ENCODE measurements at regions not wholly inside any gene's neighbourhood (a gene's known extent, or its start where the extent isn't known, plus 50 kb on each side); places are given as distances from the start of the nearest gene placed in this dataset.

GRCh38 chr3:102090721-102091045, 241.4 kb downstream of the NFKBIZ start:
- intact Hi-C loops (cut with DNase I): no loop called here
- no peaks in the 10 kb centered on the region for H3K4me1 ChIP-seq
- TF ChIP-seq, protein P1, sequence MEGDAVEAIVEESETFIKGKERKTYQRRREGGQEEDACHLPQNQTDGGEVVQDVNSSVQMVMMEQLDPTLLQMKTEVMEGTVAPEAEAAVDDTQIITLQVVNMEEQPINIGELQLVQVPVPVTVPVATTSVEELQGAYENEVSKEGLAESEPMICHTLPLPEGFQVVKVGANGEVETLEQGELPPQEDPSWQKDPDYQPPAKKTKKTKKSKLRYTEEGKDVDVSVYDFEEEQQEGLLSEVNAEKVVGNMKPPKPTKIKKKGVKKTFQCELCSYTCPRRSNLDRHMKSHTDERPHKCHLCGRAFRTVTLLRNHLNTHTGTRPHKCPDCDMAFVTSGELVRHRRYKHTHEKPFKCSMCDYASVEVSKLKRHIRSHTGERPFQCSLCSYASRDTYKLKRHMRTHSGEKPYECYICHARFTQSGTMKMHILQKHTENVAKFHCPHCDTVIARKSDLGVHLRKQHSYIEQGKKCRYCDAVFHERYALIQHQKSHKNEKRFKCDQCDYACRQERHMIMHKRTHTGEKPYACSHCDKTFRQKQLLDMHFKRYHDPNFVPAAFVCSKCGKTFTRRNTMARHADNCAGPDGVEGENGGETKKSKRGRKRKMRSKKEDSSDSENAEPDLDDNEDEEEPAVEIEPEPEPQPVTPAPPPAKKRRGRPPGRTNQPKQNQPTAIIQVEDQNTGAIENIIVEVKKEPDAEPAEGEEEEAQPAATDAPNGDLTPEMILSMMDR (IDR thresholded peaks at IDR 0.05): no peak
- no peak for DNase-seq
- no peak overlapping the region for H3K4me3 ChIP-seq
- H3K9me3 ChIP-seq: no peaks in the 10 kb centered on the region
- H3K27me3 ChIP-seq: no peaks in the 10 kb centered on the region
- H3K27ac ChIP-seq: peak overlapping the region; percentile 58
- H3K36me3 ChIP-seq: no peaks in the 10 kb centered on the region
- no peak overlapping the region for H3K9ac ChIP-seq (ENCODE audit: low read depth in 2 of 2, low read length in 2 of 2)

DNA sequence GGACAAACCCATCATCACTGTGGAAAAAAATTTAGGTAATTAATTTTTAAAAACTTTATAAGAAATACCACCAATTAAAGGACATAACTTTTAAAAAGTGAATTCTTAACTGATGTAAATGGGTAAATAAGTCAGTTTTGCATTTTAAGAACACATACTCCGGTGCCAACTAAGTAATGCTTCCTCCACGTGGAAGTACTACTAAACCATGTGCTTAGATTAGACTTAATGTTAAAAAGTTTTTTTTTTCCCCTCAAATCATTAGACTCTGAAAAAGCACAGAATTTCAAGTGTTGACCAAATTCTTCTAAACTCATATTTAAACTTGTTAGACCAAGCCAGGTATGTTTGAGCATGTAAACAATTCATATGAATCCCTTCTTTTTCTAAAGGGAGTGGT, 242.0 kb downstream of the NFKBIZ start:
- Histone ChIP-seq H3K27me3 (no peaks in the 10 kb centered on the region), H3K36me3 (no peaks in the 10 kb centered on the region), H3K4me3 (no peak overlapping the region), H3K27ac (no peak overlapping the region), H3K9me3 (no peaks in the 10 kb centered on the region), H3K4me1 (no peaks in the 10 kb centered on the region), H3K9ac (ENCODE audit: low read depth in 2 of 2, low read length in 2 of 2) (no peak overlapping the region)
- no peak for DNase-seq
- intact Hi-C loops (cut with DNase I): no loop called here
- TF ChIP-seq, protein P1 (IDR thresholded peaks at IDR 0.05): no peak

DNA sequence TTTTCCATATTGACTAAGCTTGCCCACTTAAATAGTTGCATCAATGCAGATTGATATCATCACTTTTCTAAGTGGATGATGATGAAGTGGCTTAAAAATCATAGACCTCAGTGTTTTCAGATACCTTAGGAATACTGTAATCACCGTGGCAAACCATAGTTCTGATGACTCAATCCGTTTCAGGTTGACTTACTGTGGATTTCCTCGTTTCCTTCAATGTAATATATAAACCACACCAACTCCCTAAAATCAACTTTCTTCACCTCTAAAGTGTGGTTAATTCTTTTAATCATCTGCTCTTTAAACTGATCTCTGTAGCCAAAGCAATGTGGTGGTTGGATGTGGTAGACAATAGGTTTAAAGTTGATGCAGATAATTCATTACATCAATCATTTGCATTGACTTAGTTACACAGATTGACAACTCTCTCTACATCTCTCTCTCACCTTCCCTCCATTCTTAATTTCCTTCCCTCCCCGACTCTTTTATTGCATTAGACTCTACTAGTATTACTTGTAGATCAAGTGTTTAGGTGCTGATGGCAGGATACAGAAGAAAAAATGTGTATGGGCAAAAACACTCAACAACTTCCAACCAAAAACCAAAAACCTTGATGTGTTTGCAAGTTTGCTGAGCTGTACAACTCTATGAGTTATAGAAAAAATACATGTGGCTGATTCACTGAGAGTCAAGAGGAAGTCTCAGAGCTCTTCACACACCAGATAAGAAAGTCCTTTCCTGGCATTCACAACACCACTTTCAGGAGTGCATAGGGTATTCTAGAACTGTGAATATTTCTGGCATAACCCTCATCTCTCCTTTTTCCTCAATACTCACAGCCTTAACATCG, 243.5 kb downstream of the NFKBIZ start:
- no peak overlapping the region for H3K27ac ChIP-seq
- H3K27me3 ChIP-seq: no peaks in the 10 kb centered on the region
- no peak for DNase-seq
- H3K4me3 ChIP-seq: no peak overlapping the region
- no peaks in the 10 kb centered on the region for H3K36me3 ChIP-seq
- TF ChIP-seq, protein P1 (IDR thresholded peaks at IDR 0.05): no peak
- intact Hi-C loops (cut with DNase I): no loop called here
- H3K9me3 ChIP-seq: no peaks in the 10 kb centered on the region
- no peak overlapping the region for H3K9ac ChIP-seq (ENCODE audit: low read depth in 2 of 2, low read length in 2 of 2)
- H3K4me1 ChIP-seq: no peaks in the 10 kb centered on the region

GRCh38 chr3:102094506-102094905, 245.2 kb downstream of the NFKBIZ start:
- no peak overlapping the region for H3K27ac ChIP-seq
- DNase-seq: no peak
- H3K4me3 ChIP-seq: no peak overlapping the region
- intact Hi-C loops (cut with DNase I): no loop called here
- TF ChIP-seq, protein P1 (IDR thresholded peaks at IDR 0.05): no peak
- no peaks in the 10 kb centered on the region for H3K36me3 ChIP-seq
- H3K4me1 ChIP-seq: no peaks in the 10 kb centered on the region
- H3K9ac ChIP-seq (ENCODE audit: low read depth in 2 of 2, low read length in 2 of 2): no peak overlapping the region
- H3K9me3 ChIP-seq: no peaks in the 10 kb centered on the region
- H3K27me3 ChIP-seq: no peaks in the 10 kb centered on the region

- Histone ChIP-seq H3K4me1 (no peaks in the 10 kb centered on the region), H3K9me3 (no peaks in the 10 kb centered on the region), H3K27me3 (no peaks in the 10 kb centered on the region), H3K9ac (ENCODE audit: low read depth in 2 of 2, low read length in 2 of 2) (no peak overlapping the region), H3K36me3 (no peaks in the 10 kb centered on the region), H3K4me3 (no peak overlapping the region), H3K27ac (no peak overlapping the region)
- no peak for DNase-seq
- TF ChIP-seq, protein P1 (IDR thresholded peaks at IDR 0.05): no peak
- intact Hi-C loops (cut with DNase I): no loop called here
Measured at GRCh38 chr3:102095383-102095782, 246.1 kb downstream of the NFKBIZ start.
